Panc1 (cell line): ENCODE measurements at regions not wholly inside any gene's neighbourhood (a gene's known extent, or its start where the extent isn't known, plus 50 kb on each side); places are given as distances from the start of the nearest gene placed in this dataset.

Source experiments
- ATAC-seq: fragments of 200-7000 bp; cut with Tn5 transposase; 2 replicates; pipeline ENCODE4 v1.9.1; 2020; ENCODE audit warnings: mild to moderate bottlenecking, moderate library complexity
- BruUV-seq: library from RNA; stranded (reverse); fragments of 400-500 nt; replicated peaks from 2 replicates; lab custom pipeline; 2021; lab: Mats Ljungman, UMichigan
- CTCF ChIA-PET: fragments of 300-600 bp; sonication (Branson Sonifier 250); formaldehyde crosslinking; loops from one replicate; lab custom pipeline; 2022; ENCODE audit warnings: antibody characterized with exemption; lab: Charles Lee
- POLR2A ChIA-PET: fragments of 300-600 bp; sonication (Branson Sonifier 250); formaldehyde crosslinking; loops from one replicate; lab custom pipeline; 2022; ENCODE audit warnings: antibody characterized with exemption; lab: Charles Lee
- DNase-seq: peaks from one replicate; pipeline ENCODE4 v3.0.0-alpha.2; 2010; ENCODE audit warnings: low read depth, low spot score
- H3K27ac ChIP-seq: 2 replicates; pipeline ENCODE4 v1.5.1; 2011; ENCODE audit warnings: mild to moderate bottlenecking, low read length, inconsistent platforms
- H3K27me3 ChIP-seq: fragments of 200-500 bp; sonication (Bioruptor generic); 2 replicates; pipeline ENCODE4 v1.6.0; 2014; ENCODE audit warnings: low read length, inconsistent platforms; ENCODE audit not compliant: control insufficient read depth, insufficient read depth
- H3K36me3 ChIP-seq: fragments of 200-500 bp; sonication (Bioruptor generic); 2 replicates; pipeline ENCODE4 v1.5.1; 2014; ENCODE audit warnings: inconsistent platforms, mild to moderate bottlenecking, low read length, moderate library complexity; ENCODE audit not compliant: control insufficient read depth, insufficient read depth
- H3K4me1 ChIP-seq: 2 replicates; pipeline ENCODE4 v1.5.1; 2011; ENCODE audit warnings: inconsistent platforms, mild to moderate bottlenecking, low read length, moderate library complexity; ENCODE audit not compliant: control insufficient read depth, insufficient read depth
- H3K4me3 ChIP-seq, 2 experiments: 2 replicates each; pipeline ENCODE4 v1.5.1; 2011 to 2012; ENCODE audit warnings: low read depth in 2 of 2, low read length in 2 of 2, mild to moderate bottlenecking in 2 of 2, inconsistent platforms in 1 of 2, moderate library complexity in 1 of 2
- H3K9me3 ChIP-seq: fragments of 200-500 bp; sonication (Bioruptor generic); 2 replicates; pipeline ENCODE4 v1.5.1; 2014; ENCODE audit warnings: low read depth, mild to moderate bottlenecking, inconsistent platforms, low read length, moderate library complexity; ENCODE audit not compliant: control insufficient read depth, insufficient read depth
- POLR2AphosphoS5 ChIP-seq: IDR thresholded peaks from 2 replicates; pipeline ENCODE4 v1.6.1; 2012; ENCODE audit warnings: mild to moderate bottlenecking, low read depth, low read length, moderate library complexity
- REST ChIP-seq, 2 experiments: IDR thresholded peaks; 2 replicates each; pipeline ENCODE4 v1.6.1; 2011 to 2012; ENCODE audit warnings: low read depth in 2 of 2, control low read depth in 1 of 2, low read length in 1 of 2, mild to moderate bottlenecking in 1 of 2, moderate library complexity in 1 of 2; ENCODE audit not compliant: insufficient read depth in 1 of 2
- SIN3A ChIP-seq: IDR thresholded peaks from 2 replicates; pipeline ENCODE4 v1.6.1; 2012; ENCODE audit warnings: low read depth, mild to moderate bottlenecking, low read length, moderate library complexity, borderline replicate concordance; ENCODE audit not compliant: insufficient read depth
- TCF7L2 ChIP-seq: IDR thresholded peaks from 2 replicates; pipeline ENCODE4 v1.6.1; 2011; ENCODE audit warnings: mild to moderate bottlenecking, low read depth, low read length, inconsistent platforms
- in situ Hi-C: cut with HindIII; loops from 2 replicates; pipeline ENCODE4 v1.10.0; 2016; ENCODE audit warnings: low sequenced_read_pairs, low pct_unique_long_range_greater_than_20kb
- intact Hi-C: fragments of 100-400 bp; cut with micrococcal nuclease; formaldehyde crosslinking; loops from one replicate; pipeline ENCODE4 v1.10.0; 2022; ENCODE audit not compliant: unreplicated experiment
- TF ChIP-seq, protein P1 (sequence below): fragments of 450-650 bp; IDR thresholded peaks from 2 replicates; pipeline ENCODE4 v1.5.1; 2017; ENCODE audit warnings: mild to moderate bottlenecking

DNA sequence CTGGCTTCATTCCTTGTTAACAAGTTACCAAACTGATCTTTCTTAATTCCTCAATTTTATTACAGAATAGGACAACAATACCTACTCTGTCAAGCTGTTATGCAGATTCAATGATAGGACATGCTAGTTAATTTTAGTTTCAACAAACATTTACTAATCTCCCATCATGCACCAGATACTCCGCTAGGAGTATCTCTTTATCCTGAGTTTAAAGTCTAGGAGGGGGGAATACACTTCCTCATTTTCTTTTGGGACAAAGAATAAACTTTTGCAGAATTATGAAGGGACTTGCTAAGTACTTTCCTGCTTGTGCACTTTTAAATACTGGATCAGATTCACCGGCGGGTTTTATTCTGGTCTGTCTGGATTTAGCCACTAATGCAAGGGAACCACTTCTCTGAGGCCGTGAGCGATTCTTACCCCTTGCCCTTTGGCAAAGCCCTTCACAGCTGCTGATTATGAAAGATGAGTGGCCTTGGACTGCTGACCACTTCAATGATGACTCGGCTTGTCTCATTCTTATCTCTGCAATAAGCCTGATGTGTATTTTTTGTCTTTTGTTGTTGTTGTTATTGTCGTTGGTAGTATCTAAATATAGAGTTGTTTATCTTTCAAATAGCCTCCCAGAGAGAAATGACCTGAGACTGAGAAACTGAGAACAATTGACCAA, 73.9 kb downstream of the RMI1 start:
- TF ChIP-seq POLR2AphosphoS5 (no peak), REST (IDR thresholded peaks at IDR 0.05; ENCODE audit: insufficient read depth in 1 of 2, low read depth in 2 of 2, low read length in 1 of 2) (no peak), SIN3A (no peak), TCF7L2 (no peak)
- TF ChIP-seq, protein P1, sequence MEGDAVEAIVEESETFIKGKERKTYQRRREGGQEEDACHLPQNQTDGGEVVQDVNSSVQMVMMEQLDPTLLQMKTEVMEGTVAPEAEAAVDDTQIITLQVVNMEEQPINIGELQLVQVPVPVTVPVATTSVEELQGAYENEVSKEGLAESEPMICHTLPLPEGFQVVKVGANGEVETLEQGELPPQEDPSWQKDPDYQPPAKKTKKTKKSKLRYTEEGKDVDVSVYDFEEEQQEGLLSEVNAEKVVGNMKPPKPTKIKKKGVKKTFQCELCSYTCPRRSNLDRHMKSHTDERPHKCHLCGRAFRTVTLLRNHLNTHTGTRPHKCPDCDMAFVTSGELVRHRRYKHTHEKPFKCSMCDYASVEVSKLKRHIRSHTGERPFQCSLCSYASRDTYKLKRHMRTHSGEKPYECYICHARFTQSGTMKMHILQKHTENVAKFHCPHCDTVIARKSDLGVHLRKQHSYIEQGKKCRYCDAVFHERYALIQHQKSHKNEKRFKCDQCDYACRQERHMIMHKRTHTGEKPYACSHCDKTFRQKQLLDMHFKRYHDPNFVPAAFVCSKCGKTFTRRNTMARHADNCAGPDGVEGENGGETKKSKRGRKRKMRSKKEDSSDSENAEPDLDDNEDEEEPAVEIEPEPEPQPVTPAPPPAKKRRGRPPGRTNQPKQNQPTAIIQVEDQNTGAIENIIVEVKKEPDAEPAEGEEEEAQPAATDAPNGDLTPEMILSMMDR, result no peak
- no peaks in the 10 kb centered on the region for H3K36me3 ChIP-seq
- CTCF ChIA-PET, result no interaction called here
- POLR2A ChIA-PET, result no interaction called here
- intact Hi-C loops (no loop called here), in situ Hi-C loops (no loop called here)
- no peak for ATAC-seq
- H3K27ac ChIP-seq, result no peak overlapping the region
- H3K27me3 ChIP-seq, result peaks cover 2% of the 10 kb centered on the region; the same call in 1 of the 2 replicates
- no peak for DNase-seq
- no peaks in the 10 kb centered on the region for H3K4me1 ChIP-seq
- H3K4me3 ChIP-seq, result no peak overlapping the region
- no peaks in the 10 kb centered on the region for H3K9me3 ChIP-seq
- BruUV-seq, result no TSS peak

GRCh38 chr9:84057662-84058061, 77.1 kb downstream of the RMI1 start:
- Histone ChIP-seq H3K4me3 (no peak overlapping the region), H3K9me3 (no peaks in the 10 kb centered on the region), H3K27ac (no peak overlapping the region), H3K4me1 (no peaks in the 10 kb centered on the region), H3K36me3 (no peaks in the 10 kb centered on the region), H3K27me3 (peaks cover 2% of the 10 kb centered on the region; the same call in 1 of the 2 replicates)
- ChIA-PET CTCF (no interaction called here), POLR2A (interaction anchor here (0.6 kb wide), 1 partner anchor 169 kb away, joined by 10 read pairs; no protein-coding TSS in a partner anchor)
- in situ Hi-C loops (no loop called here), intact Hi-C loops (no loop called here)
- no peak for TF ChIP-seq REST (IDR thresholded peaks at IDR 0.05; ENCODE audit: insufficient read depth in 1 of 2, low read depth in 2 of 2, low read length in 1 of 2)
- no peak for TF ChIP-seq POLR2AphosphoS5
- TF ChIP-seq SIN3A, result no peak
- TF ChIP-seq, protein P1, result no peak
- TF ChIP-seq TCF7L2, result no peak
- no TSS peak for BruUV-seq
- ATAC-seq (no peak), DNase-seq (no peak)
